Adrenal gland (tissue), 5 donors: ENCODE measurements at regions not wholly inside any gene's neighbourhood (a gene's known extent, or its start where the extent isn't known, plus 50 kb on each side); places are given as distances from the start of the nearest gene placed in this dataset.

Experiments used
- CTCF ChIP-seq, 6 experiments: fragments of 450-650 bp in 4 of 6; fragments of 200-600 bp in 2 of 6; sonication (generic) in 1 of 6; IDR thresholded peaks; 1 replicate in 5 of 6; 2 replicates in 1 of 6; pipeline versions ENCODE4 v1.5.1 to v1.8.0; 2016 to 2021; ENCODE audit warnings: antibody characterized with exemption in 6 of 6, mild to moderate bottlenecking in 2 of 6, moderate library complexity in 1 of 6
- POLR2A ChIP-seq, 2 donors: fragments of 450-650 bp; IDR thresholded peaks; one replicate each; pipeline ENCODE4 v1.6.1; 2017; ENCODE audit warnings: antibody characterized with exemption in 2 of 2, mild to moderate bottlenecking in 2 of 2, moderate library complexity in 1 of 2
- donor health status: DM: no; HTN: no; CAD: no.

DNA sequence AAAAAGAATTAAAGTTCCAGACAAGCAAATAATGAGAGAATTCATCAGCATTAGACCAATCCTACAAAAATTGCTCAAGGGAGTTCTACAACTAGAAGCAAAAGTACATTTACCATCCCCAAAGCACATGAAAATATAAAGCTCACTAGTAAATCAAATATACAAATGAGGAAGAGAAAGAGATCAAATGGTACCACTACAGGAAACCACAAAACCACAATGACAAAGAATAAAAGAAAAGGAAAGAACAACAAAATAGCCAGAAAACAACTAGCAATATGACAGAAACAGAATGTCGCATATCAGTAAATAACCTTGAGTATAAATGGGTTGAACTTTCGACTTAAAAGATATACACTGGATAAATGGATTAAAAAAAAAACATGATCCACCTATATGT is 739.0 kb downstream of the DTWD2 start:
- no peak for TF ChIP-seq CTCF (IDR thresholded peaks at IDR 0.05)
- no peak for TF ChIP-seq POLR2A (IDR thresholded peaks at IDR 0.05)
